ENCODE measurements at regions not wholly inside any gene's neighbourhood (a gene's known extent, or its start where the extent isn't known, plus 50 kb on each side); places are given as distances from the start of the nearest gene placed in this dataset.

DNA sequence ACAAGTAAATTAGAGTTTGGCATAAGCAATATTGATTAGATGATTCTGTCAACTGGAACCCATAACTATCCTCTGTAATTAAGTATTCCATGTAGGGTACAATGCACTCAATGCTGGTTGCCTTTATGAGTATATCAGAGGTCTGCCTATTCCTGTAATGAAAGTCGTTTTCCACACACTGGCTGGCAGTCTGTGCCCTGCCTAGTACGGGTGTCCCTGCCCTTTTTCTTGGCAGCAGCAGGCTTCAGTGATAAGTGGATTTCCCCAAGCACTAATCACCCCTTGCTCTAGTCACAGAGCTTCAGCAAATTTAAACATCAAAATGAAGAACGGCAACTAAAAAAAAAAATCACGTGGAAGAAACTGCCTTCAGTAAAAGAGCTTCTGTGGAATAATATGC lies 294.8 kb upstream of the STT3B start:
- DNase-seq, result no peak
- Histone ChIP-seq H3K4me3 (no peak overlapping the region), H3K36me3 (no peaks in the 10 kb centered on the region), H3K4me1 (peaks cover 0 to 12% (median 0%) of the 10 kb centered on the region in 4 donors), H3K9me3 (no peaks in the 10 kb centered on the region), H3K27ac (no peak overlapping the region), H3K27me3 (no peaks in the 10 kb centered on the region)
- TF ChIP-seq, protein P1, sequence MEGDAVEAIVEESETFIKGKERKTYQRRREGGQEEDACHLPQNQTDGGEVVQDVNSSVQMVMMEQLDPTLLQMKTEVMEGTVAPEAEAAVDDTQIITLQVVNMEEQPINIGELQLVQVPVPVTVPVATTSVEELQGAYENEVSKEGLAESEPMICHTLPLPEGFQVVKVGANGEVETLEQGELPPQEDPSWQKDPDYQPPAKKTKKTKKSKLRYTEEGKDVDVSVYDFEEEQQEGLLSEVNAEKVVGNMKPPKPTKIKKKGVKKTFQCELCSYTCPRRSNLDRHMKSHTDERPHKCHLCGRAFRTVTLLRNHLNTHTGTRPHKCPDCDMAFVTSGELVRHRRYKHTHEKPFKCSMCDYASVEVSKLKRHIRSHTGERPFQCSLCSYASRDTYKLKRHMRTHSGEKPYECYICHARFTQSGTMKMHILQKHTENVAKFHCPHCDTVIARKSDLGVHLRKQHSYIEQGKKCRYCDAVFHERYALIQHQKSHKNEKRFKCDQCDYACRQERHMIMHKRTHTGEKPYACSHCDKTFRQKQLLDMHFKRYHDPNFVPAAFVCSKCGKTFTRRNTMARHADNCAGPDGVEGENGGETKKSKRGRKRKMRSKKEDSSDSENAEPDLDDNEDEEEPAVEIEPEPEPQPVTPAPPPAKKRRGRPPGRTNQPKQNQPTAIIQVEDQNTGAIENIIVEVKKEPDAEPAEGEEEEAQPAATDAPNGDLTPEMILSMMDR (IDR thresholded peaks at IDR 0.05), result no peak
- intact Hi-C loops (cut with DNase I; ENCODE audit: low total_unique reads), result no loop called here

DNA sequence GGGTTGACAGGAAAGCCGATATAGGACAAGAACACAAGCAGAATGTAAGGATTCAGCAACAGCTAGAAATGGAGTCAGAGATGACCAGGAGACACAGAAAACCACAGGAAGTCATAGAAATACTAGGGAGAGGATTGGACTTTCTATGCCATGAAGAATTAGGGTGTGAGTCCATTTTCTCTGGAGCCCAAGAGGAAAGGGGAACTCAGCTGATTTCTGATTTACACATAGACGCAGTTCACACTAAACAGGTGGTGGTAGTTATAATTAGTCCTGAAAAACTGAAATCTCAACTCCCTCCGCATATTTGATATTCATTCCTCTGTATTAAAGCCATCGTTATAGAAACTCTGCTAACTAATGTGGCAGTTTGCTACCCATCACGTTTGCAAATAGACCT lies 292.7 kb upstream of the STT3B start:
- intact Hi-C loops (cut with DNase I; ENCODE audit: low total_unique reads), result no loop called here
- no peak overlapping the region for H3K27ac ChIP-seq
- H3K27me3 ChIP-seq, result no peaks in the 10 kb centered on the region
- H3K9me3 ChIP-seq, result no peaks in the 10 kb centered on the region
- no peak for DNase-seq
- peaks cover 0 to 12% (median 0%) of the 10 kb centered on the region in 4 donors for H3K4me1 ChIP-seq
- H3K4me3 ChIP-seq, result no peak overlapping the region
- no peaks in the 10 kb centered on the region for H3K36me3 ChIP-seq
- TF ChIP-seq, protein P1 (IDR thresholded peaks at IDR 0.05), result no peak

DNA sequence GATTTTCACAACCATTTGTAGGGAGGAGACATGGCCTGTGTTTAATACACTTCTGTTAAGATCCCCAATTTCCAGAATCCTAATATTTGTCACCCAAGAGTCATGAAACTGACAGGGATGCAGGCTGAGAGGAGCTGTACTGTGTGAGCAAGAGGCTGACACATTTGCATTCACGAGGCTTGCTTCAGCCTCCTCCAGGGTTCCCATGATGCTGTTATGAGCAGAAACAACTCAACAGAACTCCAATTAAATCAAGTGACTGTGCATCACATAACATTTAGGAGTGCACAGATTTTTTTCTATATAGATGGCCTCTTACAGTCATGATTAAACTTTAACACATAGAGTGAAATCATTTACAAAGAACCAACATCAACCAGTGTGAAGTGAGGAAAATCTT lies 292.3 kb upstream of the STT3B start:
- intact Hi-C loops (cut with DNase I; ENCODE audit: low total_unique reads), result no loop called here
- H3K27me3 ChIP-seq, result no peaks in the 10 kb centered on the region
- peaks cover 0 to 12% (median 0%) of the 10 kb centered on the region in 4 donors for H3K4me1 ChIP-seq
- TF ChIP-seq, protein P1 (IDR thresholded peaks at IDR 0.05), result no peak
- no peak overlapping the region for H3K4me3 ChIP-seq
- H3K9me3 ChIP-seq, result no peaks in the 10 kb centered on the region
- H3K36me3 ChIP-seq, result no peaks in the 10 kb centered on the region
- no peak for DNase-seq
- H3K27ac ChIP-seq, result no peak overlapping the region

DNA sequence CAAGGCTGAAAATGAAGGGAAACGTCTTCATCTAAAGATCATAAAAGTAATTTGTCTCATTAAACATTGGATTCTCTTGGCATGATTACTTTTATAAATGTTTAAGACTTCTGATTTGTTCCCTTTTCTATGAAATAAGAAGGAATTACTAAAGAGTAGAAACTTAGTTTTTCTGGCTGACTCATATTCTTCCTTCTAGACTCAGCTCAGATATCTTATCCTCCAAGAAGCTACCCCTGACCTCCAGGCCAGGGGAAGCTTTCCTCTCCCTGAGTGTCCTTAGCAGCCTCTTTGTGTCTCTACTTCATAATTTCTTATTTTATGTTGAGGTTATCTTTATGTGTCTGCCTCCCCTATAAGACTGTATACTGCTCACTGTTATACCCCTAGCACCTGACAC lies 291.9 kb upstream of the STT3B start:
- Histone ChIP-seq H3K27me3 (no peaks in the 10 kb centered on the region), H3K9me3 (no peaks in the 10 kb centered on the region), H3K36me3 (no peaks in the 10 kb centered on the region), H3K4me3 (no peak overlapping the region), H3K4me1 (peaks cover 0 to 12% (median 0%) of the 10 kb centered on the region in 4 donors), H3K27ac (no peak overlapping the region)
- TF ChIP-seq, protein P1 (IDR thresholded peaks at IDR 0.05), result no peak
- DNase-seq, result no peak
- intact Hi-C loops (cut with DNase I; ENCODE audit: low total_unique reads), result no loop called here

DNA sequence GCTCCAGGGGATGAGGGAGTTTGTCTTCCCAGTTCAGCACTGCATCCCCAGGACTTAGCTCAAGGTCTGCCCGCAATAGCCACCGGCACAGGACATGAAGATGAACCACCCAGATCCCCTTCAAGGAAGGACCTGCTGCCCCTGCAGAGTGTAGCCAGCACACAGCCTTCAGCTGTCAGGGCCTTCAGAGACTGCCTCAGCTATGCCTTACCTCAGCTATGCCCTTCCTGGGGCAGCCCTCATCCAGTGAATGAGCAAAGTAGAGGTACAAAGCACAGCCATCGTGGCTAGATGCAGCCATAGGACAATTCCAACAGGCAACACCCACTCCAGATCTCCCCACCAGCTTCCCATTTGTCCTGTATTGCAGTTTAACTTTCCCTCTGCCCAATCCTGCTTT lies 291.2 kb upstream of the STT3B start:
- no peak for DNase-seq
- H3K9me3 ChIP-seq, result no peaks in the 10 kb centered on the region
- H3K4me1 ChIP-seq, result peaks cover 0 to 12% (median 0%) of the 10 kb centered on the region in 4 donors
- intact Hi-C loops (cut with DNase I; ENCODE audit: low total_unique reads), result no loop called here
- TF ChIP-seq, protein P1 (IDR thresholded peaks at IDR 0.05), result no peak
- no peak overlapping the region for H3K27ac ChIP-seq
- H3K4me3 ChIP-seq, result no peak overlapping the region
- H3K27me3 ChIP-seq, result no peaks in the 10 kb centered on the region
- H3K36me3 ChIP-seq, result no peaks in the 10 kb centered on the region
